Central memory CD4-positive, alpha-beta T cell (primary cell): ENCODE measurements at regions not wholly inside any gene's neighbourhood (a gene's known extent, or its start where the extent isn't known, plus 50 kb on each side); places are given as distances from the start of the nearest gene placed in this dataset.

Source experiments
- DNase-seq: peaks from one replicate; pipeline ENCODE4 v3.0.0; 2022

DNA sequence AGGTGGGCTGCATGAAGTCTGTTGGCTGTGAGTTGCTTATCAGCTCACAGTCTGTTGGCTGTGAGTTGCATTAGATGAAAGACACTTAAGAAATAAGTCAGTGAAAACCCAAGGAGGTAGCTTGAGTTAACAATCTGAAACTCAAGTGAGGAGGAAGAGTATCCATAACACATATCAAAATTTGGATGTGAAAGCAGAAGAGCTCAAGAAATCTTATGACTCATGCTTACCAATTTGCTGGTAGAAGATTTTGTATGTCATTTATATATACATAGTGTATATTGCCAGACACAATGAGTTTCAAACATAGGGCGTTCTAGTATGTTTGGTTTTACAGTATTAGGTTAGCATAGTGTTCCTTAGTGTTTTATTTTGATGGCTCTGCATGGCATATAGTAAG, 107.4 kb downstream of the DDIT4L start:
- no peak for DNase-seq

DNA sequence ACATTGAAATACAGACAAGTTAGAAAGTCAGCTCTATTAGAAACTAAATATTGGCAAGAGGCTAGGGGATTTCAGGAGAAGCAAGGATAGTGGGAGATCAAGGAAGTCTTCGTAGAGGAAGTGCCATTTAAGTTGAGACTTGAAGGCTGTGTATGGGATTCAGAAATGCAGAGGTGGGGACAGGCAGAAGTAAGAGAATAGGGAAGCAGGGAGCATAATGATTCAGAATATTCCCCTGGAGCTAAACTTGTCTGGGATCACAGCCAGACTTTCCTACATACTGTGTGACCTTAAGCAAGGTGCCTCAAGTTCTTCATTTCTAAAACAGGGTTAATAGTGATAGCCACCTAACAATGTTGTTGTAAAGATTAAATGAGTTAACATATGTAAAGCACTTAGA, 108.8 kb downstream of the DDIT4L start:
- no peak for DNase-seq

DNA sequence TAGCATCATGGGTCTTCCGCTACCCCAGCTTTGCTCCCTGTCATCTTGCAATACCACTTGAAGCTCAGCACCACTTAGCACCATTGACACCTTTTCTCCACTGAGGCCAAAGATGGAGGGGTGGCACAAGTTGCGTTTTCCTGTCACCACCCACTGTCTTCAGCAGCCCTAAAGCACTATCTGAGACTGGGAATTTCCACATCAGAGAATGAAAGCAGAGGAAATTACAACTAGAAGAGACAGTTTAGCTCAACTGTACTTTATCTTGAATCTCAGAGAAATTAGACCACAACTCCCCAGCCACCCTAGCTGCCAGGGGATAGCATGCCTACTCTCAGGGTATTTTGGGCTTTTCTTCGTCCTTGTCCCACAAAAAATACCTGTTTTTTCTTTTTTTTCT, 111.0 kb downstream of the DDIT4L start:
- no peak for DNase-seq

DNA sequence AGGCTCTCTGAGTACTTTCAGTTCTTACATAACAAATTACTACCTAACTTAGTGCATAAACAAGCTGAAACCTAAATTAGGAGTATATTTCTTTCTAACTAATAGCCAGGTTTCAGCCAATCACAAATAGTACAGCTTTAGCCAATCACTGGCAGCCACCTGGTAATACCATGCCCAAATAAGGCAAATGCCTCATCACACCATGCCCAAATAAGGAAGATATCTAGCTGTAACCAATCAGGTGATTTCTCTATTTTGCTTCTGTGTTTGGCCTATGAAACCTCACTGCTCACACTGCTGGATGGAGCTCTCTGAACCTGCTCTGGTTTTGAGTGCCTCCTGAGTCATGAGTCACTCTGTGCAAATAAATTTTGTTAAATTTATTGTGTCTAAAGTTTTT, 113.5 kb downstream of the DDIT4L start:
- DNase-seq = no peak

DNA sequence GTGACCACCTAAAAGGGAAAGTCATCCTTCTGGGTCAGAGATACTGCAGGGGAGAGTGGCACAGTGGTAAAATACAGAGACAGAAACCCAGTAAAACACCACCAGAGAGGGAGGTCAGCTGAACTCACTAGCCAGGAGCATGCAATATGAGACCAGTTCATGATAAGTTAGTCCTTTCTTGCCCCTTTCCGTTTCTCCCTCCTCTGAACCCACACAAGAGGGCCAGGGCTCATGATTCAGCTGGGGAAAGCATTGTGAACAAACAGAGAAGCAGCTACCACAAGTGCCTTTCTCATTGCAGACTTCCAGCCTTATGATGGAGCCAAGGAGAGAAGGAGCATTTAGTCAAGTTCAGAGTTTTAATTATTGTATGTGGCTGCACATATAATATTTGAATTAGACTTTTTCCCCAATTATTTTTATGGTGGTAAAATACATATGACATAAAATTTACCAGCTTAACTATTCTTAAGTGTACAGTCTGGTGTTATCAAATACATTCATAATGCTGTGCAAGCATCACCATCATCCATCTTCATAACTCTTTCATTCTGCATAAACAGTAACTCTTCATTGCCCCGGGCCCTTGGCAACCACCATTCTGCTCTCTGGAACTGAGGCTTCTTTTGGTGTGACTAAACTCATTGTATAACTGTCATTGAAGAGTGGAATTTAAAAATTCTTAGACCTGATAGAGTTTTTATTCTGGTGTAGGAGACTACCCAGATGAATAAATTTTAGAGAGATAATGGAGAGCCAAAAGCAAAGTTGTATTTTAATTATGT, 114.6 kb downstream of the DDIT4L start:
- DNase-seq = no peak

DNA sequence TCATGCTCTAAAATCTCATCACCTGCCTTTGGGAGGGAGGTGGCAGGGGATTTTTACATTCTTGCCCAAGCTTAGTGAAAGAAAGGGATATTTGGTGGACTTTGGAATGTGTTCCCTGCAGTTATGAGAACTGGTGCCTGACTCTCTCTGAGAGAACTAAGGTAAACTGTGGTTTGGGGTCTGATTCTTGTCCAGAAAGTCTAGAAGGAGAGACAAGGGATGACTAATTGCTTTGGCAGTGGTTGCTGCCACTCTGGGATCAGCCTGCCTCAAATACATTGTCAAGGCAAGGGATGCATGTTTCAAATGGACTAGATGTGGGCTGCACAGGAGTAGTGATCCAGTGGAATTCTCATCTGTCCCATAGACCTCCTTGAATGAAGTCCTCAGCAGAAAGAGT, 115.2 kb downstream of the DDIT4L start:
- DNase-seq = no peak

DNA sequence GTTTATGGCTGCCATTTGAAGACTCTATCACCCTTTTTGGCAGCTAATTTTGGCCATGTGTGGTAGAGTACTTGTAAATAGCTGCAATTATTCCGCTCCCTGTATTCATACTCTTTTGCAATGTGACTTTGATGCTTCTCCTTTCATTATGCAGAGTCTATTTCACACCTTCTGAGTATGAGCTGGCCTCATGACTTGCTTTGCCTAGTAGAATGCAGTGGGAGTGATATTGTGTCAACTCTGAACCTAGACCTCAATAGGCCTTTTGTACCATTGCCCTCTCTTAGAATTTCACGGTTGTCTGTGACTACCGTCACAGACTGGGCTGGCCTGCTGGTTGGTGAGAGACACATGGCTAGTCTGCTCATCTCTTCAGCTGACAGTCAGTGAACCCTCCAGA, 118.8 kb downstream of the DDIT4L start:
- no peak for DNase-seq

DNA sequence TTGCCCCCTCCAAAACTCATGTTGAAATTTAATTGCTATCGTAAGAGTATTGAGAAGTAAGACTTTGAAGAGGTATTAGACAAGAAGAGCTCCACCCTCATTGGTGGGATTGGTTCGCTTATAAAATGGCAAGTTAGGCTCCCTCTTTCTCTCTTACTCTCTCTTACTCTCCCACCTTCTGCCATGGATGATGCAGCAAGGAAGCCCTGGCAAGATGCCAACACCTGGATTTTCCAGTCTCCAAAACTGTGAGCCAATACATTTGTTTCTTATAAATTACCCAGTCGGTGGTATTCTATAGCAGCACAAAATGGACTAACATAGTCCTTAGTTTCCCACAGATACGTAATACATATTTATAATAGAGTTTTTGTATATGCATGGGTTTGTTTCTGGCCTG, 119.4 kb downstream of the DDIT4L start:
- no peak for DNase-seq

DNA sequence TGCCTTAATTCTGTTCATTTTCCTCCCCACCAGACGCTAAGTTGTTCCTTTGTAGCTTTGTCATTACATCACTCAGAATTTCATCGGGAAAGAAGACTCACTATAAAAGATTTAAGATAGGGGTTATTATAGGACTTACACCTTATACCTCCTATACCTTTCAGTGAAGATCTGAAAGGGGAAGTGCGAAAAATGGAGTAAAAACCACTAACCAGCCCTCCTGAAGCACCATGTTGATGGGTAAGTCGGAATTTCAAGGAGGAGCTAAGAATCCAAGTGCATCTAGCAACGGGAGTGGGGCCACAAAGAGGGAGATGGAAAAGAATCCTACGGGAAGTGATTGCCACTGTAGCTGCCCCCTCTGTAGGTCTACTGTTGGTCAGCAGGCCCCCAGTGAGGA, 119.1 kb upstream of the H2AZ1 start:
- DNase-seq = no peak

DNA sequence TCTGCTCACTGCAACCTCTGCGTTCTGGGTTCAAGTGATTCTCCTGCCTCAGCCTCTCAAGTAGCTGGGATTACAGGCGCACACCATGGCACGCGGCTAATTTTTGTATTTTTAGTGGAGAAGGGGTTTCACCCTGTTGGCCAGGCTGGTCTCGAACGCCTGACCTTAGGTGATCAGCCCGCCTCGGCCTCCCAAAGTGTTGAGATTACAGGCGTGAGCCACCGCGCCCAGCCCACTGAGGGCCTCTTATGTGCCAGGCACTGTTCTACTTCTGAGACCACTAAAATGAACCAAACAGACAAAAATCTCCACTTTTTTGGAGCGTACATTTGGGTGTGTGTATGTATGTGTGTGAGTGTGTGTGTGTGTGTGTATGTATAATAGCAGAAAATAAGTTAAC, 117.2 kb upstream of the H2AZ1 start:
- DNase-seq = no peak

DNA sequence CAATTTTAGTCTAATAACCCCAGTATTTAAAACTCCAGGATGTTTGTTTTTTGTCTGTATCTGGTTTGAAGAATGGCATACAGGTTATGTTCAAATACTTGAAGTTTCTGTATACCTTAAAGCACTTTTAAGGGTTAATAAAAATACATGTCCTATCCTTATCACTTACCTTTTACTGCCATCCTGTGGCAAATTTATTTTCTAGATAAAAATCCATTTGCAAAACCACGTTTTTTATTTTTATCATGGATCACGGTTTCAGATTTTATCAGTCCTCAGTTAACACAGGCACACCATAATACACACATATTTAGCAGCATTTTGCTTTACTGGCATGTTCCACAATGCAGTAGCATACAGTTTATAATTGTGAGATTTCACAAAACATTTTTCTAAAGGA, 113.3 kb upstream of the H2AZ1 start:
- no peak for DNase-seq

DNA sequence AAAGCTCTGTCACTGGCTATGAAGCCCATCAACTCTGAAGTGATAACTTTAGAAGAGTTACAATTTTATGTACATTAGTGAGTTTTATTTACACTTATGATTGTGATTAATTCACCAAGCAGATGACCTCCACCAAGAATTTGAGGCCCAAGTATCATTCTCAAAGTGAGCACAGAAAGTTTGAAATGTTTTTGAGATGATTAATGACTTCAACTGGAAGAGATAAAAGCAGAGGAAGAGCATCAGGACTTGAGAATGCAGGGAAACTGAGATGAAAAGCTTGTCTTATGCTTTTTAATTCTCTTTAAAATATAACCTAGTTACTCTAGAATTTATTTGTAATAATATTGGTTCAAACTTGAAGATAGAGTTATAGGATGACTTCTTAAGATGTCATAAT, 112.8 kb upstream of the H2AZ1 start:
- DNase-seq = no peak

DNA sequence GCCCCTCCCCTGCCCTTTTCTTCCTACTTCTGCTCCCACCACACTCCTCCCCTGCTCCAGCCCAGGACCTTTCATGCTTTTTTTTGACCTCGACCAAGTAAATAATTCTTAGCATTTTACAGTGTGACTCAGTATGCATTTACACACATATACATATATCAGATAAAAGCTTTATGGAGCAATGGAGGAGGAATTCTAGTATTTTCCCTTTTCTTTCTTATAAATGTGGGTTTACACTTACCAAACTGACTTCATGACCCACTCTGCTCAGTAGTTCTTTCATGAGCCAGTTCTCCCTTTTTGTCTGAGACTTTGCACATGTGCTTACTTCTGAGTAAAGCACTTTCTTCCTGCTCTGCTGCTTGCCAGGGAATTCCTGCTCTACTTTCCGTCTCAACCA, 111.8 kb upstream of the H2AZ1 start:
- DNase-seq = no peak

DNA sequence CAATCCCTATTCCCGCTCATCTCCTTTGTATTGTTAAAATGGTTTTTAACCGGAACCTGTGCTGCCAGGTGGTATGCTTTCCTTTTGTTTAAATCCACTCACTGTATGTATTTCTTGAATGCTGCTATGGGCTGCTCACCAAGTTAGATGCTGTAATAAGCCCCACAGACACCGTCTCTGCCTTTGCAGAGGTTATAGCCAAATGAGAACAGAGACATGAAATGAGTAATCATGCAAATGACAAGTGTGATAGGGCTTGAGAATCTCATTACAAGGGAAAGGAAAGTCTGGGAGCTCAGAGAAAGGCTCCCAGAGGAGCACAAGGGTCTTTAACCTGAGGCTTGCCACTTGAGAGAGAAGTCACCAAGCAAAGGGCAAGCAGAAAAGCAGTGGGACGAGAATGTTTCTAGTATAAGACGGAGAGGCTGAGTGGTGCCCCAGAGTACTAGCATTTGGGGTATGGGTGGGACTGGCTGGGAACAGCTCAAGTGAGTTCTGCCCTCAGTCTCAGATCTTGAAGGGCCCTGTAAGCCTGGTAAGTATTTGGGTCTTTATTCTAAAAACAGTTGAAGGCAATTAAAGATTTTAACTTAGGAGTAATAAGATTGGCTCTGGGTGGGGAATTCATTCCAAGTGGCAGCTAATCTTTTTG, 110.8 kb upstream of the H2AZ1 start:
- DNase-seq = no peak

DNA sequence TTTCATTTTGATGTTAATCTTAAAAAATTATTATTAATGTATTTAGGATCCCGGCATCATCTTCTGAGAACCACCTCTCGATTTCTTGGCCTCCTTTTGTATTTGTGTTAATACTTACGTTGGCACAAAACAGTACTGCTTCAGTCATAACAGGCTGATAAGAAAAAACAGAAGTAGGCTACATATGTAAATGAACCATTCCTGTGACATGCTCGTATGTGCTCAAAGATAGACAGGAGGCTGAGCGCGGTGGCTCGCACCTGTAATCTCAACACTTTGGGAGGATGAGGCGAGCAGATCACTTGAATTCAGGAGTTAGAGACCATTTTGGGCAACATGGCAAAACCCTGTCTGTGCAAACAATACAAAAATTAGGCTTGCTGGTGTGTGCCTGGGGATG, 109.4 kb upstream of the H2AZ1 start:
- DNase-seq = no peak

DNA sequence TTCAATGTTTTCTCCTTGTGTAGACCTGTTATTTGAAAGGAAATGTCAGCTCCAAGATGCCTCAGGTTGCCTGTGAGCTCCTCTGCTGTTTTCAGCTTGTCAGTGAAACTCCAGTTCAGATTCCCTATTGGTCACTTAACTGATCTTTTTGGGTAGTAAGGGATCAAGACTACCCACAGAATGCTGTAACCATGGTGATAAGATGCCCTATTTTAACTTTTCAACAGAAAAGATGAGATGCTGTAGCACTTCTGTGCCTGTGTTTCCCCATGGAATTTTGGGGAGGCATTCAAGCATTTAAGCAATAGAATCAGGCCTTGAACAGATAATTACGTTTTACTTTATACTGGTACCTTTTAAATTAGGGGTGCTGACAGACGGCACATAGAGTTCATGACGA, 106.6 kb upstream of the H2AZ1 start:
- no peak for DNase-seq

DNA sequence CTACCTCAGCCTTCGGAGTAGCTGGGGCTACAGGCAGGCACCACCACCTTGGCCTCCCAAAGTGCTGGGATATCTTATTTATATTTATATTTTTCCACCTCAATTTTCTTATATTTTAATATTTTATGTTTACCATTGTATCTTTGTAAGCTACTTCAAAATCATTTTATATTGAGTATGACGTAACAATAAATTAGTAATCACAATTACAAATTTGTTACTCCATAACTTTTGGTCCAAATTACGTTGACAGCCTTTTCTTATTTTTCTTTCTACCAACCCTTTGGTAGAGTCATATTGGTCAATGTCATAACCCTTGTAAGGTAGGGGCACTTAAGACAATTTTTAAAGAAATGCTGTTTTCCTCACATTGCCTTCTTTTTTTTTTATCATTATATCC, 104.0 kb upstream of the H2AZ1 start:
- DNase-seq = no peak

DNA sequence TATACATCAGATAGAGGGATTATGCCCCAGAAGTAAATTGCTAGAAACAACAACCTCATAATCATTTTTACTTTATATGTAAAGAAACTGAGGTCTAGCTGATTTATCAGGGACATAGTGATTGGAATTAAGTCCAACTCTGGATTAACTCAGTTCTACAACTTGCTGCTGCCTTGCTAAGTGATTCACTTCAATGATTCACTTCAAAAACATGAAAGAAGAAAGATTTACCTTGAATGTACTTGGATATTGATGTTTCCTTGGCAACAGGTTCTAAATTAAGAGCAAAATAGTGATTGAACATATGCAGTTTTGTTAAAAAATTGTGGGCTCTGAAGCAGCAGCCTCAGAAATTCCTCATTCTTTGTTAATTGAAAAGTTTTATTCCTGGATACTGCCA, 99.8 kb upstream of the H2AZ1 start:
- no peak for DNase-seq

DNA sequence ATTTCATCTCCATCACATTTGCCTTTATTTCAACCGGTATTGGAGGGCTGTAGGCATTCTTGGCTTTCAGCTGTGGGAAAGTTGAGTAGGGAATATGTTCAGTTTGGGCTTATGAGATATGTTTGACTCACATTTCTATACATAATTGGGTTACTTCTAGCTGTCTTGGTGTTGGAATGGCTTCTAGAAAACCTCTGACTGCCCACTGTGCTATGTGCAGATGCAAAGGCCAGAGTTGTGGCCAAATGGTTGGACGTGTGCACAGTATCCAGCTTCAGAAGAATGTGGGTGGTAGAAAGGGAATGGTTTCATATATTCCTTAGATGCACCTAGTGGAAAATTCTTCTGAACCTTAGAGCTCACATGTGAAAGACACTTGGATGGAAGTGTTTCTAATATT, 92.6 kb upstream of the H2AZ1 start:
- no peak for DNase-seq

DNA sequence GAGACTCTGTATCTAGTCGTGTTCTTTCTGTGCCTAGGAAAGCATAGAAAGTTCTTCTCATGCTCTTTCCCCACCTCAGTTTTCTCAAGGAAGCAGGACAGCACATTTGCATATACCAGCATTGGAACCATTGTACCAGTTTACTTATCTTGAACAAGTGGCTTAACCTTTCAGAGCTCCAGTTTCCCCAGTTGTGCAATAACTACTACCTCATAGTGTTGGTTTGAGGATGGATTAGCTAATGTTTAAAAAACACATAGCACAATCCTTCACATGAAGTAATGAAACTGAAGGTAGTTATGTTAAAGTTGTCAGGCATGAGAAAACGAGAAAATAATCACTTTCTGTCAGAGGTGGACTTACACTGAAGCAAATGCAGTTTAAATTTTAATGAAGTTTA, 92.2 kb upstream of the H2AZ1 start:
- DNase-seq = no peak

DNA sequence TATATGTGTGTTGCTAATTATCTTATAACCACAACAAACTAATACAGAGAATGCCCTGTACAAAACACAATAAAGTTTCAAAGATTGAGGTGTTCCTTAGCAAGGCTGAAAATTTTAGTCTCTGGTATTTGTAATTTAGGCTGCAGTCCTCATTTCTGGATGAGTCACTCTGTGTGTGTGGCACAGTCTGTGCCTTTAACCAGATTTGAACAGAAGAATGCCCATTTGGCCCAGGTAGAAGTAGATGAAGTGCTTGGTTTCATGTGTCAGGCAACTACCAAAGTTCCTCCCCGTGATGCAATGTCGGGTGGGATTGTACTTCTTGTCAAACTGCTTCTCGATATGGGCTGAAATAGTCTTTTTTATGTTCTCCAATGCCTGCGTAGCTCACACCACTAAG, 91.6 kb upstream of the H2AZ1 start:
- DNase-seq = no peak

DNA sequence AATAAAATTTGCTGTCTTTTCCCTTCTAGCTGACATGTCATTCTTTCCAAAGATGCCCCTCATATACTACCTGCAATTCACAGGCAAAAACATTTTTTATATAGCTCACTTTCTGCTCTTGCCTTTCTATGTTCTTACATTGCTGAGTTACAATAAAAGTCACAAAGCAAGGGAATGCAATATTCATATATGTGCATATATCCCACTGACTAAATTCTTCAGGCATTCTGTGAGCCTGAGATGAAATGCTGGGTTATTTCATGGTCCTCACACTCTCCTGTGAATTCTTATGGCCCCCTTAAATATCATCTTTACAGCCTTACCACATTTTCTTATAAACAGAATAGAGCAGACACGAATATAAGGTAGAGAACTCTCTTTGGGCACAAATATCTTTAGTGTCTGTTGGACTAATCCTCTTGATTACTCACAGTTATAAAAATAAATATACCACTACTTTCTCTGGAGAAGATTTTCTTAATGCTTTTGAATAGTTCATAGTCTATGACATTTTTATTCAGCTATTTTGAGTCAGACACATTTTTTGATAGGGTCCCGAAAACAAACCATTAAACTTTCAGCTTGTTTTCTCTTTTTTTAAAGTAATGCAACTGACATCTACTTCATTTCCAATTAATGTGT, 84.1 kb upstream of the H2AZ1 start:
- no peak for DNase-seq

DNA sequence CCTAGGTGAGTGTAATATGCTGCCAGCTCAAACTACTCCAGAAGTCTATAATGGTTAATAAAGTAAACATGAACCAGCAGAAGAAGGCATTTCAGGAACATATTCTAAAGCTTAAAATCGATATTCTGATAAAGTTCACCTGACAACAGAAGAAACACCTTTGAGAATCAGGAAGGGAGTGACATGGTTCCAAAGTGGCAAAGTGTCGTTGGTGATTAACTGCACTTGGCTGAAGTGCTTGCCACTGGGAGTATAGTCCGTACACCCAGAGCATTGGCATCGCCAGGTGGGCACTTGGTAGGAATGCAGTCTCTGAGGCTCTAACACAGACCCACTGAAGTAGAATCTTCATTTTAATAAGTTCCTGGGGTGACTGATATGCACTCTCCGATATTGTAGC, 76.0 kb upstream of the H2AZ1 start:
- no peak for DNase-seq

DNA sequence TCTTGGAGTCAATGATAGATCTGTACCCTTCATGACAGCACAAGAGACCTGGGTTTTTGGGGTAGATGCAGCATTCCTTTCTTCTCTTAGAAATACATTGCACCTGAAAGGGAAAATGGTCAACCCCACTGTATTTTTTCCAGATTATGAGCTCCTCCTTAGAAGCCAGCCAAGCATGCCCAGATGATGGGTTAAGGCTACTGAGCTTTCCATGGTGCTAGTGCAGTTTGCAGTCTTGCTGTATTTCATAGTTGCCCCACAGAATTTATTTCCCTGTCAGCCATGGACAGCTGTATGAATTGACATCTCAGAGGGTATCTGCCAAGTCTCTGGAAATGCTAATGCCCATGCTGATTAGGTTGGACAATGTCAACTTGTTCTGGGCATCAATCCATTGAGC, 73.7 kb upstream of the H2AZ1 start:
- DNase-seq = no peak
